H9 (cell line): ENCODE measurements at regions not wholly inside any gene's neighbourhood (a gene's known extent, or its start where the extent isn't known, plus 50 kb on each side); places are given as distances from the start of the nearest gene placed in this dataset.

Source experiments
- DNase-seq: peaks from one replicate; pipeline ENCODE4 v3.0.0-alpha.2; 2017
- H2AFZ ChIP-seq: one replicate; pipeline ENCODE4 v1.6.1; 2013; ENCODE audit warnings: mild to moderate bottlenecking, low read length, control low read depth, moderate library complexity
- H2AK5ac ChIP-seq: 2 replicates; pipeline ENCODE4 v1.6.1; 2013; ENCODE audit warnings: low read length, control low read depth, mixed read lengths; ENCODE audit not compliant: insufficient read length
- H2BK120ac ChIP-seq: one replicate; pipeline ENCODE4 v1.6.1; 2013; ENCODE audit warnings: low read depth, mild to moderate bottlenecking, low read length, control low read depth, inconsistent platforms; ENCODE audit not compliant: poor library complexity, severe bottlenecking
- H2BK12ac ChIP-seq: 2 replicates; pipeline ENCODE4 v1.6.1; 2013; ENCODE audit warnings: low read length, control low read depth, mixed read lengths, low read depth; ENCODE audit not compliant: insufficient read length
- H2BK15ac ChIP-seq: 2 replicates; pipeline ENCODE4 v1.6.1; 2013; ENCODE audit warnings: low read depth, low read length, control low read depth
- H2BK20ac ChIP-seq: one replicate; pipeline ENCODE4 v1.6.1; 2013; ENCODE audit warnings: low read depth, mild to moderate bottlenecking, low read length, control low read depth, inconsistent platforms; ENCODE audit not compliant: poor library complexity, severe bottlenecking
- H2BK5ac ChIP-seq: 2 replicates; pipeline ENCODE4 v1.6.1; 2013; ENCODE audit warnings: low read length, control low read depth, mixed read lengths; ENCODE audit not compliant: insufficient read length
- H3K14ac ChIP-seq: 2 replicates; pipeline ENCODE4 v1.6.1; 2013; ENCODE audit warnings: low read length, control low read depth; ENCODE audit not compliant: insufficient read depth
- H3K18ac ChIP-seq: 2 replicates; pipeline ENCODE4 v1.6.1; 2013; ENCODE audit warnings: low read depth, mild to moderate bottlenecking, mixed read lengths, low read length, control low read depth; ENCODE audit not compliant: insufficient read length
- H3K23ac ChIP-seq: 2 replicates; pipeline ENCODE4 v1.6.1; 2013; ENCODE audit warnings: low read length, control low read depth, mixed read lengths, low read depth; ENCODE audit not compliant: insufficient read length
- H3K23me2 ChIP-seq: 2 replicates; pipeline ENCODE4 v1.6.1; 2013; ENCODE audit warnings: low read depth, mild to moderate bottlenecking, mixed read lengths, low read length, control low read depth; ENCODE audit not compliant: insufficient read length, poor library complexity, severe bottlenecking
- H3K27ac ChIP-seq: 2 replicates; pipeline ENCODE4 v1.5.1; 2013; ENCODE audit warnings: low read length, control low read depth, mixed read lengths, low read depth; ENCODE audit not compliant: insufficient read length
- H3K27me3 ChIP-seq: 2 replicates; pipeline ENCODE4 v1.6.1; 2013; ENCODE audit warnings: low read length, control low read depth, inconsistent platforms; ENCODE audit not compliant: insufficient read depth
- H3K4ac ChIP-seq: 2 replicates; pipeline ENCODE4 v1.6.1; 2013; ENCODE audit warnings: low read depth, mild to moderate bottlenecking, control low read depth, inconsistent platforms, low read length, moderate library complexity
- H3K4me1 ChIP-seq: 2 replicates; pipeline ENCODE4 v1.6.1; 2013; ENCODE audit warnings: low read length, control low read depth, inconsistent platforms; ENCODE audit not compliant: insufficient read depth
- H3K4me2 ChIP-seq: 2 replicates; pipeline ENCODE4 v1.6.1; 2013; ENCODE audit warnings: low read length, control low read depth, mixed read lengths; ENCODE audit not compliant: insufficient read length, insufficient read depth
- H3K56ac ChIP-seq: 2 replicates; pipeline ENCODE4 v1.6.1; 2013; ENCODE audit warnings: low read depth, mild to moderate bottlenecking, mixed read lengths, low read length, control low read depth; ENCODE audit not compliant: insufficient read length
- H3K79me1 ChIP-seq: 2 replicates; pipeline ENCODE4 v1.6.1; 2013; ENCODE audit warnings: low read depth, mild to moderate bottlenecking, moderate library complexity, low read length, control low read depth, inconsistent platforms; ENCODE audit not compliant: insufficient read depth, poor library complexity, severe bottlenecking
- H3K79me2 ChIP-seq: 2 replicates; pipeline ENCODE4 v1.6.1; 2013; ENCODE audit warnings: low read length, control low read depth, inconsistent platforms; ENCODE audit not compliant: insufficient read depth
- H3K9ac ChIP-seq: 2 replicates; pipeline ENCODE4 v1.6.1; 2013; ENCODE audit warnings: low read length, control low read depth, mixed read lengths; ENCODE audit not compliant: insufficient read length; ENCODE audit errors: extremely low read depth
- H3K9me3 ChIP-seq: one replicate; pipeline ENCODE4 v1.6.1; 2013; ENCODE audit warnings: low read depth, low read length, inconsistent platforms; ENCODE audit not compliant: control insufficient read depth
- H3T11ph ChIP-seq: one replicate; pipeline ENCODE4 v1.6.1; 2013; ENCODE audit warnings: mild to moderate bottlenecking, low read length, control low read depth, inconsistent platforms
- H4K20me1 ChIP-seq: one replicate; pipeline ENCODE4 v1.6.1; 2013; ENCODE audit not compliant: control insufficient read depth, insufficient read length, insufficient read depth
- H4K5ac ChIP-seq: 2 replicates; pipeline ENCODE4 v1.6.1; 2013; ENCODE audit warnings: low read depth, mild to moderate bottlenecking, mixed read lengths, low read length, control low read depth; ENCODE audit not compliant: insufficient read length
- H4K8ac ChIP-seq: replicated peaks from 2 replicates; pipeline ENCODE4 v1.6.1; 2013; ENCODE audit warnings: low read length, control low read depth, mixed read lengths, low read depth; ENCODE audit not compliant: insufficient read length
- H4K91ac ChIP-seq: 2 replicates; pipeline ENCODE4 v1.6.1; 2013; ENCODE audit warnings: low read depth, mild to moderate bottlenecking, moderate library complexity, mixed read lengths, low read length, control low read depth; ENCODE audit not compliant: insufficient read length
- H3K27ac Mint-ChIP-seq, 3 experiments: 2 replicates in 2 of 3; 3 replicates in 1 of 3; pipeline ENCODE4 v1.8.0; 2020 to 2021; ENCODE audit warnings: mixed read lengths in 3 of 3, mild to moderate bottlenecking in 1 of 3, moderate library complexity in 1 of 3
- H3K27me3 Mint-ChIP-seq: 2 replicates; pipeline ENCODE4 v1.8.0; 2021; ENCODE audit warnings: low read depth, mild to moderate bottlenecking, moderate library complexity, mixed read lengths
- H3K36me3 Mint-ChIP-seq, 3 experiments: 2 replicates in 2 of 3; 3 replicates in 1 of 3; pipeline ENCODE4 v1.8.0; 2020 to 2021; ENCODE audit warnings: low read depth in 3 of 3, mixed read lengths in 3 of 3; ENCODE audit not compliant: insufficient read depth in 1 of 3
- H3K4me1 Mint-ChIP-seq, 2 experiments: 2 replicates each; pipeline ENCODE4 v1.8.0; 2020; ENCODE audit warnings: mixed read lengths in 2 of 2
- H3K4me3 Mint-ChIP-seq, 2 experiments: 2 replicates in 1 of 2; 3 replicates in 1 of 2; pipeline ENCODE4 v1.8.0; 2020 to 2021; ENCODE audit warnings: mild to moderate bottlenecking in 2 of 2, mixed read lengths in 2 of 2, moderate library complexity in 1 of 2
- H3K9me3 Mint-ChIP-seq, 2 experiments: 2 replicates in 1 of 2; 3 replicates in 1 of 2; pipeline ENCODE4 v1.8.0; 2020; ENCODE audit warnings: mild to moderate bottlenecking in 2 of 2, mixed read lengths in 2 of 2, moderate library complexity in 1 of 2
- WGBS: extraction: QIAGEN DNeasy Blood & Tissue Kit; methylation state at CpG from one replicate; pipeline ENCODE4 v1.1.7; 2013; ENCODE audit warnings: missing lambda C conversion rate, low lambda C conversion rate, mixed read lengths; ENCODE audit not compliant: insufficient read length; ENCODE audit errors: extremely low coverage; 5-methylcytosine and 5-hydroxymethylcytosine counted together
- TF ChIP-seq, protein P1 (sequence below): fragments of 200-600 bp; sonication (generic); conservative IDR thresholded peaks from 3 replicates; pipeline ENCODE4 v1.8.0; 2021; ENCODE audit warnings: antibody characterized with exemption, mild to moderate bottlenecking

DNA sequence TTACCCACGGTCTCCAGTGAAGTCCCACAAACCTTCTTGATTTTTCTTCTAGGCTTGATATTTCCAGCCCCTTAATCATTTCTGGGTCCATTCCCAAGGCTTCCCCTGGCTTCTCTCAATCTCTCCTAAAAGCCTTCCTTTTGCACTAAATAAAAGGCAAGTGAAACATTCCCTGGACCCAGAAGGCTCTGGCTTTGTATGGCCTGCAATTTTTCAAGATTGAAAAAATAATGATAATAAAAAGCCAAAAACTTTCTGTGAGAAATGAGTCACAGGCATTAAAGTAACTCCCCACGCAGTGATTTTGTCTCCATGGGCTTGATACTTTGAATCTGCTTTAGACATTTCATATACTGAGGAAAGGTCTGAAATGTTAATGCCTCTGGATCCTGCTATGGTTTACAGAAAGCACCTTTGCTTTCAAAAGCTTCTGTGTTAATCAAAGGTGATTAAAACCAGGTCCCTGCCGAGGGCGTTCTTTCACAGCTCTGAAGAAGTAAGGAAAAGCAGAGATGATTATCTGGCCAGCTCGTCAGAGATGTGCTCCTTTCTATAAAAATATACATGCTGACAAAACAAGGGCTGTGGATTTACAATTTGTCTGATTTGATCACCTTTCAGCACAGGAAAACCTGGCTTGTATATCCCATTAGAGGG is 118.9 kb upstream of the TMEM72 start:
- Mint-ChIP-seq H3K9me3 (no peaks in the 10 kb centered on the region; a peak in 1 of 5 replicates), H3K4me3 (no peak overlapping the region), H3K27me3 (peaks cover 5% of the 10 kb centered on the region; the same call in 1 of the 2 replicates), H3K27ac (no peak overlapping the region), H3K4me1 (peaks cover 3% of the 10 kb centered on the region in 2 experiments; a peak in 2 of 4 replicates), H3K36me3 (no peaks in the 10 kb centered on the region)
- H3K4ac ChIP-seq: no peak overlapping the region
- TF ChIP-seq, protein P1, sequence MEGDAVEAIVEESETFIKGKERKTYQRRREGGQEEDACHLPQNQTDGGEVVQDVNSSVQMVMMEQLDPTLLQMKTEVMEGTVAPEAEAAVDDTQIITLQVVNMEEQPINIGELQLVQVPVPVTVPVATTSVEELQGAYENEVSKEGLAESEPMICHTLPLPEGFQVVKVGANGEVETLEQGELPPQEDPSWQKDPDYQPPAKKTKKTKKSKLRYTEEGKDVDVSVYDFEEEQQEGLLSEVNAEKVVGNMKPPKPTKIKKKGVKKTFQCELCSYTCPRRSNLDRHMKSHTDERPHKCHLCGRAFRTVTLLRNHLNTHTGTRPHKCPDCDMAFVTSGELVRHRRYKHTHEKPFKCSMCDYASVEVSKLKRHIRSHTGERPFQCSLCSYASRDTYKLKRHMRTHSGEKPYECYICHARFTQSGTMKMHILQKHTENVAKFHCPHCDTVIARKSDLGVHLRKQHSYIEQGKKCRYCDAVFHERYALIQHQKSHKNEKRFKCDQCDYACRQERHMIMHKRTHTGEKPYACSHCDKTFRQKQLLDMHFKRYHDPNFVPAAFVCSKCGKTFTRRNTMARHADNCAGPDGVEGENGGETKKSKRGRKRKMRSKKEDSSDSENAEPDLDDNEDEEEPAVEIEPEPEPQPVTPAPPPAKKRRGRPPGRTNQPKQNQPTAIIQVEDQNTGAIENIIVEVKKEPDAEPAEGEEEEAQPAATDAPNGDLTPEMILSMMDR: no peak
- H3K27me3 ChIP-seq: no peaks in the 10 kb centered on the region
- H2BK5ac ChIP-seq: no peak overlapping the region
- H3K14ac ChIP-seq: no peak overlapping the region
- no peak overlapping the region for H3K18ac ChIP-seq
- H3K4me1 ChIP-seq: no peaks in the 10 kb centered on the region
- no peak overlapping the region for H4K91ac ChIP-seq
- H4K5ac ChIP-seq: no peak overlapping the region
- H2BK20ac ChIP-seq: no peak overlapping the region
- DNase-seq: no peak
- no peak overlapping the region for H3K27ac ChIP-seq
- H2BK12ac ChIP-seq: no peak overlapping the region
- no peak overlapping the region for H2BK120ac ChIP-seq
- no peak overlapping the region for H2AK5ac ChIP-seq
- H2AFZ ChIP-seq: no peak overlapping the region
- H4K20me1 ChIP-seq: no peaks in the 10 kb centered on the region
- no peak overlapping the region for H3K9ac ChIP-seq
- H4K8ac ChIP-seq: no peak overlapping the region
- H3K56ac ChIP-seq: no peak overlapping the region
- H3K9me3 ChIP-seq: no peaks in the 10 kb centered on the region
- no peaks in the 10 kb centered on the region for H3K79me2 ChIP-seq
- no peaks in the 10 kb centered on the region for H3K79me1 ChIP-seq
- H3T11ph ChIP-seq: no peak overlapping the region
- WGBS: no CpG with 5 or more reads among the region's 5 CpGs
- H3K4me2 ChIP-seq: no peak overlapping the region
- H2BK15ac ChIP-seq: no peak overlapping the region
- H3K23me2 ChIP-seq: no peaks in the 10 kb centered on the region
- H3K23ac ChIP-seq: no peak overlapping the region
